ENCODE measurements at regions not wholly inside any gene's neighbourhood (a gene's known extent, or its start where the extent isn't known, plus 50 kb on each side); places are given as distances from the start of the nearest gene placed in this dataset.
"Not testable (repeated sequence)": the region's sequence is repeated elsewhere in the genome, so short reads cannot be mapped to it uniquely, and the experiment has no call there.

DNA sequence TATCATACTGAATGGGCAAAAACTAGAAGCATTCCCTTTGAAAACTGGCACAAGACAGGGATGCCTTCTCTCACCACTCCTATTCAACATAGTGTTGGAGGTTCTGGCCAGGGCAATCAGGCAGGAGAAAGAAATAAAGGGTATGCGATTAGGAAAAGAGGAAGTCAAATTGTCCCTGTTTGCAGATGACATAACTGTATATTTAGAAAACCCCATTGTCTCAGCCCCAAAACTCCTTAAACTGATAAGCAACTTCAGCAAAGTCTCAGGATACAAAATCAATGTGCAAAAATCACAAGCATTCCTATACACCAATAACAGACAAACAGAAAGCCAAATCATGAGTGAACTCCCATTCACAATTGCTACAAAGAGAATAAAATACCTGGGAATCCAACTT is 52.5 kb upstream of the CCDC71L start:
- DNase-seq, result not testable (repeated sequence)

DNA sequence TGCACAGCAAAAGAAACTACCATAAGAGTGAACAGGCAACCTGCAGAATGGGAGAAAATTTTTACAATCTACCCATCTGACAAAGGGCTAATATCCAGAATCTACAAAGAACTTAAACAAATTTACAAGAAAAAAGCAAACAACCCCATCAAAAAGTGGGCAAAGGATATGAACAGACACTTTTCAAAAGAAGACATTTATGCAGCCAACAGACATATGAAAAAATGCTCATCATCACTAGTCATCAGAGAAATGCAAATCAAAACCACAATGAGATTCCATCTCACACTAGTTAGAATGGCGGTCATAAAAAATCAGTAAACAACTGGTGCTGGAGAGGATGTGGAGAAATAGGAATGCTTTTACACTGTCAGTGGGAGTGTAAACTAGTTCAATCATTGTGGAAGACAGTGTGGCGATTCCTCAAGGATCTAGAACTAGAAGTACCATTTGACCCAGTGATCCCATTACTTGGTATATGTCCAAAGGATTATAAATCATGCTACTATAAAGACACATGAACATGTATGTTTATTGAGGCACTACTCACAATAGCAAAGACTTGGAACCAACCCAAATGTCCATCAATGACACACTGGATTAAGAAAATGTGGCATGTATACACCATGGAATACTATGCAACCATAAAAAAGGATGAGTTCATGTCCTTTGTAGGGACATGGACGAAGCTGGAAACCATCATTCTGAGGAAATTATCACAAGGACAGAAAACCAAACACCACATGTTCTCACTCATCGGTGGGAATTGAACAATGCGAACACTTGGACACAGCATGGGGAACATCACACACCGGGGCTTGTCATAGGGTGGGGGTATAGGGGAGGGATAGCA is 53.9 kb upstream of the CCDC71L start:
- DNase-seq, result not testable (repeated sequence)

DNA sequence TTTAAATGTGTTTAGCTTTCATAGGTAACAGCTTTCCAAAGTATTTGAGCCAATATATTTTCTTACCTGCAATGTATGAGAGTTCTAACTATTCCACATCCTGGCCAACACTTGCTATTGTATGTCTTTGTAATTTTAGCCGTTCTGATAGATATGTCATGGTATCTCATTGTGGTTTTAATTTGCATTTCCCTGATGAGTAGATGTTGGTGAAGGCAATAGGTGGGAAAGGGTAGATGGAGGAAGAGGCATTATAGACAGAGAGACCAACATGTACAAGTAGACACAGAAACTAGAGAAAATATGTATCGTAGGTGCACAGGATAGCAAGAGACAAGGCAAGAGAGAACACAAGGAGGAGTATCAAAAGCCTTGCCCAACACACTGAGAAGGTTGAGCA is 54.8 kb upstream of the CCDC71L start:
- no peak for DNase-seq

DNA sequence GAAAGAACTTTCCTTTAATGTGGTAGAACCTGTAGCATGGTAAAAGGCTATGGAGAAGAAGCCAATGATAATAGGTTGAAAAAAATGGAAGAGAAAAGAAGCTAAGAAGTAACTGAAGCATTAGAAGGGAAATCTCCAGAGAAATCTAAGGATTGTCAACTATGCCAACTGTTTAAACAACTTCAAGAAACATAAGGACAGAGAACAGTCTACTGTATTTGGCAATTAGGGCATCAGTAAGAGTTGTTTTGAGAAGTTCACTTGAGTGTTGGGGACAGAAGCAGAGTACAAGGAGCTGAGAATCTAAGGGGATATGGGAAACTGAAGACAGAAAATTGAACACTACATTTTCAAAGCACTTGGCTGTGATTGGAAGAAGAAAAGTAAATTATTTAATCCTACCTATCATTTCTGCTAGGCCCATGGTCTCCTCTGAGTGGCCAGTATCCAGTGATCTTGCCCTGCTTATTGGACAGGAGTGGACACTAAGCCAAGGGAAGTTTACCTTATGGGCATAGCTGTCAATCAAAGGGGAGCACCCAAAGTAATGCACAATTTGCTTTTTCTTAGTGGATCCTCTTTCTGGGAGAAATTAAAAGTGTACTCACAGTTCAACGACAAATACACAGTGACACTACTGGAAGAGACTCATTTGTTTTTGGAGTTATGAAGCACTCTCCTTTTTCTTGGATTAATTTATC is 56.4 kb upstream of the CCDC71L start:
- no peak for DNase-seq

DNA sequence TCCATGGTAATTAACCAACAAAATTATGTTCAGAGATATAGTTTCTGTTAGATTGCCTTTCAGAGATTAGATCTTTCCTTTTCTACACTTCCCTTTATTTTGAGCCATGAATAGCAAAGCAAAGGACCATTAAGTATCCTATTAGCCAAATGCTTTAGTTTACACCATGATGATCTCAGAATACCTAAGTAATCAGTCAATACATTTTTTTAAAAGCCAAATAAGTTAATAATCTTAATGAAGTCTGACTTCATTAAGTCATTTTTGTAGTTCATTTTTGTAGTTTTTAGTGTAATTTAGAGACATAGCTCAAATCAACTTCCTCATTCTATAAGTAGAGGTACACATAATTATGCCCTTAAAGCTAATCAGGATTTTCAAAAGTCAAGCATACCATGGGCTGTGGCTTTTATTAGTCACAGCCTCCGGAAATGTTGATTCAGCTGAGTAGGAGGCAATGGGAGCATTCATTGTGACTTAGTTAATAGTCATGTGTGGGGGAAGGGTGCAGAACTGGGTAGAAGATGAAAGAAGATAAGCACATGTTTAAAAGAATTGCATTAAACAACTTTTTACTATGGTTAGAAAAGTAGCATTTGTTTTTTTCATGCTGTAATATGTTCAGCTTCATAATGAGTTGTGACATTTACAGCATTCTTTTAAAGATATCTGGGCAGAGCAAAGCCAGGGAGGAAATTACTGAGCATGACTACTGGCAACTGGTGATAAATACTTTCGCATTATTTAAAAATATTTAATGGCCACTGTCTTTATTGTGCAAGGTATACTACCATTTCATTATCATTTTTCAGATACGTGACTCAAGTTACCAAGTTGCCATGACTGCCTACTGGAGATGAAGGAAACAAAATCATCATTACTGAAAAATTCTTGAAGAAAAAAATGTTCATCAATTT is 57.3 kb upstream of the CCDC71L start:
- peak; percentile 78 for DNase-seq

DNA sequence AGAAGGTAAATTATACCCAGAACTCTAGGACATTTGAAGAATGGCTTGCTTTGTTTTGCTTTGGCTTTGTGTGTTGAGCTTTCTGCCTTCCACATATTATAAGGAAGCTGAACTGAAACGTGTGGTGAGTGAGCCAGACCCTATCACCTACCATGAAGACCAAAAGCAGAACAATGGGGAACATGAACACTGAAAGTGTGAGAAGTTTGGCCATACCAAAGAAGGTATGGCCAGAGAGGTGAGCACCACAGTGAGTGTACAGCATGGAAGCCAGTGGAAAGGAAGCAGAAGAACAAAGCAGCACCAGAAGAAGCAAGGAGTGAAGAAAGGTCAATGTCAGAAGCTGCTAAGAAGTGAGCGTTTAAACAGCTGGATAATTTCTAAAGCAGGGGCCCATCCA is 59.7 kb upstream of the CCDC71L start:
- DNase-seq, result no peak

DNA sequence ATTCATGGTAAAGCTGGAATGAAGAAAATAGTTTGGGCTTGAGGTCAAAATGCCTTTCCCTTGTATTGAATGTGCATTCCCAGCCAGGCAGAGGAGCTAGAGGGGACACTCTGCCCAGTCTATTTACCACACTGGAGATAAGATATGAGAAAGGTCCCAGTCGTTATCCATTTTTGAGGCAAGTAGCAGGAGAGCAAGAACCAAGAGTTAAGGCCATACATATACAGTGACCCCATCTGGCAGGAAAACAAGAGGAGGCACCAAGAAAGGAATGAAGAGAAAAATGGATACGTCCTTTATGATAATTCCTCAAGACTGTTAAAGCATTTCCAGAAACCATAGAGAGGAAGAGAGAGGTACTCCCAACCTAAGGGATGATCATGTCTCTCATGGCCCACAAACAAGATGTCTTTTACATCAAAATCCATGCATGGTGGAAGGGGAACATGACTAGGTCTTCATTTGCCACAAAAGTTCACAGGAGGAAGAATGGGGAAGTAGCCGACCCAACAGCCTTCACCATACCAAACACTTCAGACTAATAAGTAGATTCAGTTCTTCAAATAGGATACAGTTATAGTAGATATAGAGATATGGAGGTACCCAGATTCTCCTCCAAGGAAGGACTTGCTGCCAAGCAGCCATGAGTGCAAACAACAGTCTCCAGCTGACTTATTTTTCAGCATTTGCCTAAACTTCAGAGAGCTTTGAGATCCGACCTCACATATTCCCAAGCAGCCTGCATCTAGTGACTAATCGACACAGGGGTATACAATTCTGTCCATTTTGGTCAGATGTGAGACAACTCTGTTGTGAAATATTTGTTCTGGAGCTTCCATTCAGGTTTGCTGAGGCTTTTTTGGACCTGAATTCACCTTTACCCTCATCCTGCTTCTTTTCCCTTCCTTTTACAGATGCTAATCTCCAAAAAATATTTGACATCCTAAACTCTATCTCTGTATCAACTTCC is 61.1 kb upstream of the CCDC71L start:
- peak; percentile 3 for DNase-seq

DNA sequence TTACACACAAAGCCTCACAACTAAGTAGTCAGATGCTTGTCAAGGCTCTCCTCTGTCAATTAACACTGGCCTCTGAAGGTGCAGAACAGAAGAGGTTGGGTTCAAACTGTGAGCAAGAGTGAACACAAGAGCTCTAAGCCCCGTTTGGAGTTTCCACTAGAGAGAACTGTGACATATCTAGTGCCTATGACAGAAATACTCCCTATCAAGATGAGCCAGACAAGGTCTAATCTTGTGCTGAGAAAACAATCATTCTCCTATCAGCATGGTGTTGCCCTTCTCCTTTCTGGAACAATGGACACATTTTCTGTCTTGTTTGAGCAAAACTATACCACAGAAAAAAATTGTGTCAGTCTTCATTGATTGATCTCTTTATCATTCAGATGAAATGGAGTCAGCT is 62.4 kb upstream of the CCDC71L start:
- DNase-seq, result no peak

DNA sequence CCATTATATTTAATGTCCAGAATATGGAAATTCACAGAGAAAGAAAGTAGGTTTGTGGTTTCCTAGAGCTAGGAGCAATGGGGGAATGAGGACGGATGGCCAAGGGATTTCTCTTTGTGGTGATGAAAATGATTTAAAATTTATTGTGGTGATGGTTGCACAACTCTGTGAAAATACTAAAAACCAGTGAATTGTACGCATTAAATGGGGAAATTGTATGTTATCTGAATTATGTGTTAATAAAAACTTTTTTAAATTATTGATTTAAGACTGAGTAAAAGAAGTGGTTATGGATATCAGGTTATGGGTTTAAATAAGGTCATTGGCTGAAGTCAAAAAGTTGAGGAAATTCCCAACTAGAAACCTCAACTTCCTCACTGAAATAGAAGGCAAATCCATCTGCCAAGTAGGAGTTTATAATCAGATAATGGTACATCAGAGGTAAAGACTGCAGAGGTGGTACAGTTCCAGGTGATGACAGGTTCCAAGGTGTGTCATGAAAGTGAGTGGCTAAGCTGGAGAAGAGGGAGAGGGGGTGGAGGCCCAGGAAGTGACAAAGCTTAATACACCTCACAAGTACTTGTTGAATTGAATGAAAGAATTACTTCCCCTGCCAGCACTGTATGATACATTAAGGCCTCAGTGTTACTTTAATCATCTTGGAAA is 68.9 kb upstream of the CCDC71L start:
- no peak for DNase-seq

DNA sequence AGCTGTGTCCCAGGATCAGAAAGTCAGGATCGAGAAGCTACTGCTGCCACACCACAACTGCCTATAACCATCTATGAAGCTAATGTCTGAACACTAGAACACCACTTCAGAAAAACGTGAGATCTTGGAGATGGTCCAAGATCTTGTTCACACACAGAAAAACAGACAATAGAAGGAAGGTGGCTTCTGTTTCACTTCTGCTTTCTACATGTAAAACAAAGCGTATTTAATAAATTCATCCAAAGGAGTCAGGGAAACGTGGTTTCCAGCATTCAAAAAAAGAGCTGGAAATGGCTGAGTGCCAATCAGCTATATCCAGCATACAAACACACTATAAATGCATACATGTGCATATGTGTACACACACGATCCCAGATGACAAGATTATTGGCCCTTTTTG is 70.2 kb upstream of the CCDC71L start:
- DNase-seq, result peak; percentile 53

DNA sequence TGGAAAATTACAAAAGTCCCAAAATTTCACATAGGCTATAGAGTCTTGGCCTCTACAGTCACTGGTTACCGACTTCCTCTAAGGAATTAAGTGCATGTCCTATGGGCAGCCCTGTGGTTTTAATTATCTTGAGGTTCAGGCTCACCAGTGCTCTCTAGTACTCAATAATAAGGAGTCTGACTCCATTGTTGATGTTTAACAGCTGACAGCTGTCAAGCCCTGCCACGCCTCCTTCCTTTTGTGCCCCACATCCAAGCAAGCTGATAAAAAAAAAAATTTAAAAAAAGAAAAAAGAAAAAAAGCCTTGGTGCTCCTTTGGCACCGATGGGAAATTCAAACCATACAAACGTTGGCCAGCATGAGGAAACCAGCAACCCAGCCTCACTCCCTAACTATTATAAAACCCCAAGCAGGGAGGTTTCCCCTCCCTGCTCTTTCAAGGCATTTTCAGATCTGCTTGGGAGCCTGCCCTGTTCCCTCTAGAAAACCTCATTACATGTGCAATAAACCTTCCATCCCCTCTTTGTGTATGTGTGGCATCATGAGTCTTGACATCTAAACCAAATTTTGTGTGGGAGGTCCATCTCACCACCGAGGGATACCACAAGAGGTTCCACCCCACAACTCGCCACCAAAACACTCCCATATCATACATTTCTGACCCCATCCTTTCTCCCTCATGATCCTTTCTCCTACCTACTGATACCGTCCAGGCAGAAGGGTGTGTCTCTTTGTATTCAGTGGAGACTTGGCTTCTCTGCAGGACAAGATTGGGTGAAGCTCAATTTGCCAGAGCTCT is 70.9 kb upstream of the CCDC71L start:
- no peak for DNase-seq

DNA sequence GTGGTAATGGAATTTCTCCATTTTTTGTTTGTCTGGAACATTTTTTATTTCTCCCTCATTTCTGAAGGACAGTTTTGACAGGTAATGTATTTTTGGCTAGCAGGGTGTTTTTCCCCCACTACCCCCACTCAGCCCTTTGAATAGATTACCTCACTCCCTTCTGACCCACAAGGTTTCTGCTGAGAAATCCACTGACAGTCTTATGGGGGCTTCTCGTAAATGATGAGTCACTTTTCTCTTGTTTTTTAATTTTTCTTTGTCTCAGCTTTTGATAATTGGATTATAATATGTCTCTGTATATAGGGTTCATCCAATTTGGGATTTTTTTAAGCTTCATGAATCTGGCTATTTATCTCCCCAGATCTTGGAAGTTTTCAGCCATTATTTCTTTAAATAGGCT is 74.7 kb upstream of the CCDC71L start:
- DNase-seq, result no peak

DNA sequence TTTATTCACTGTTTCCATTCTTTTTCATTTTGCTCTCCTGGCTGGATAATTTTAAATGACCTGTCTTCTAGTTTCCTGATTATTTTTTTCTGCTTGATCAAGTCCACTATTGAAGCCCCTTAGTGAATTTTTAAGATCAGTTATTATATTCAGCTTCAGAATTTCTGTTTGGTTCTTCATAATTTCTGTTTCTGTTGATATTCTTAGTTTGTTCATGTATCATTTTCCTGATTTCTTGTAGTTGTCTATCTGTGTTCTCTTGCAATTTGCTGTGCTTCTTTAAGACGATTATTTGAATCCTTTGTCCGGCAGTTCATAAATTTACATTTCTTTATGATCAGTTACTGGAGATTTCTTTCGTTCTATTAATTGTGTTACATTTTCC is 75.2 kb upstream of the CCDC71L start:
- DNase-seq, result no peak

DNA sequence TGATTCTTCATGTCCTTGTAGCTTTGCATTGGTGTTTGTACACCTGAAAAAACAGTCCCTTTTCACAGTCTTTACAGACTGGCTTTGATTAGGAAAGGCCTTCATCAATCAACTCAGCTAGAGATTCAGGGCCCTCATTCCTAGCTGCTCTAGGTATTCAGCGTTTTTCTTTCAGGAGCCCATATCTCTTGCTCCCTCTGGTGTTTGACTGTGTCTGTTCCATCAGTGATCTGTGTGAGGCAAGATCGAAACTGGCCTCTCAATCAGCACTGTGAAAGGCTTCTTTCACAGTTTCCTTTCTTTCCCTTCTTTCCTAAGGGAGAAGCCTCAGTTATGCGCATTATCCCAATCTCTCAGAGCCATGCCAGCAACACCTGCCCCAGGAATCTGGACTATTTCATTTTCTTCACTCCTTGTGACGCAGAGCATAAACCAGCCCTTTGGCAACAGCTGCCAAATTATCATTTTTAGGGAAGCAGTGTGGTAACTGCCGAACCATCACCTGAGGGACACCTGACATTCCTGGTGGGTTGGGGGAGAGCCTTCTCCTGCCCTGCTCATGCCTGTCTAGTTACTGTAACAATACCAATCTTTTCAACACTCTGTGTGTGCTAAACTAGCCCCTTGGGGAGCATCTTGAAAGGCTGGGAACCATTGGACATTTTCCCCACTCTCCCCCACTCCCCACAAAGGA is 75.7 kb upstream of the CCDC71L start:
- DNase-seq, result no peak

DNA sequence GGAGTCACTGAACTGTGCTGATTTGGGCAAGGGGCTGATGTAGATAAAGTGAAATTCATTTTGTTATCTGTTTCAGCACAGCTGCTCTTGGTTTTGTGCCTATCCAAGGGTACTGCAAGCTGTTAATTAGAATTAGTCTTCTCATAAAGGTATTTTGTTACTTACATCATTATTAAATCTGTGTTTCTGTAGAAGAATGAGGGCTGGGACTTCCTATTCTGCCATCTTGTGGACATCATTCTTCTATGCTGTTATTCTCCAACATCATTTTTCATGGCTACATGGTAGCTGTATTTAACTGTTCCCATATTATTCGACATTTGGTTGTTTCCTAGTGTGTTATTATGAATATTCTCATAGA is 76.2 kb upstream of the CCDC71L start:
- no peak for DNase-seq

DNA sequence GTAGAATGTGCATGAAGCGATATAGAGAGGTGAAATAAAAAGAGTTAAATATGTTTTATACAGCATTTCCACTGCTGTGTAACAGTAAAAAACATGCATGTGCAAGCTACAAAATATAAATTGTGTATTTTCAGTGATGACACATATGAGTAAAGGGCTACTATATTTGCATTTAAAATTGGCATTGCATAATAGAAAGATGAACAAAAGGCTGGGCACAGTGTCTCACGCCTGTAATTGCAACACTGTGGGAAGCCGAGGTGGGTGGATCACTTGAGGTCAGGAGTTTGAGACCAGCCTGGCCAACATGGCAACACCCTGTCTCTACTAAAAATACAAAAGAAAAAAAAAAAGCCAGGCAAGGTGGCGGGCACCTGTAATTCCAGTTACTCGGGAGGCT is 79.8 kb upstream of the CCDC71L start:
- no peak for DNase-seq

DNA sequence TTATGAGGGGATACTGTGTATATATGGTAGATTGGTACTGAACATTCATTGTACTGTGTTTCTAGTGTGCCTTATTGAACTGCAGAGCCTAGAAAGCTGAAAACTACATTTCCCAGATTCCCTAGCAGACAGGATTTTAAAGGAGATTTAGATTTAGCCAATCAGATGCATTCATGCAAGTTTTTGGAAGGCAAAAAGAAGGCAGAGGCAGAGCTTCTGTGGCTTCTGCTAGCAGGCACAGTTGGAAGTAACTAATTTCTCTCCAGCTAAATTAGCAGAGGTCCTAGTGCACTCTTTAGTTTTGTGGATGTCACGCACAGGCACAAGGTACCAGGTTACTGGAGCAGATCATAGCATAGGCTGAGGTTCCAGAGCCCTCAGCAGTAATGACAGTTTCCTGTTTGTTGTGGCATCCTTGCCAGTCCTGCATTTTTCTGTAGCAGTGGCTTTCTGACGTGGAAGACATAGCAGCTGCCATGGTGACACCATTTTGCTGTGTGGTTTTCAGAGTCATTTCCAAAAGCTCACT is 83.7 kb upstream of the CCDC71L start:
- no peak for DNase-seq

DNA sequence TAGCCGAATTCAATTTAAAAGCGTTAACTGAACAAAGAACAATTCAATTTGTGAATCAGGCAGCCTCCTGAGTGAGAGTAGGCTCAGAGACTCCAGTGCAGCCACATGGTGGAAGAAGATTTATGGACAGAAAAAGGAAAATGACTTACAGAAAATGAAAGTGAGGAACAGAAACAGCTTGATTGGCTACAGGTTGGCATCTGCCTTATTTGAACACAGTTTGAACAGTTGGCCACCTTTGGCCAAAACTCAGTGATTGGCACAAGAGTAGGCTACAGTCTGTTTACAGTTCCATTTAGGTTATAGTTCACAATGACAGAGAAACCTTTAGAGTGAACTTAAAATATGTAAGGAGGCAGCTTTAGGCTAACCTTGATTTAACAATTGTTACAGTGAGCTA is 86.3 kb upstream of the CCDC71L start:
- DNase-seq, result not testable (repeated sequence)

DNA sequence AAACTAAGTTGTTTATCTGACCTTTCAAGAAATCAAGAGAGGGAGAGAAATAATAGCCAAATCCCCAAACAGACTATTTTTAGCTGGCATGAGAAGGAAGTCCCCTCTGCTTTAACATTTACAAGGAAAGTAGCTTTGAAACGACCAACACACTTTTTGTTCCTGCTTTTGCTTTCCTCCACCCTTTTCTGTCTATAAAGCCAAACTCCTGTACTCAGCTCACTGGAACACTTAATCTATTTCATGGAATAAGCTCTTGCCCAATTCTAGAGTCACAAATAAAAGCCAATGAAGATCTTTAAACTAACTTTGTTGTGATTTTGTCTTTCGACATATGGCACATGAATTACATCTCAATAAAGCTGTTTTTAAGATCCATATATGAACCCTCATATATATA is 86.8 kb upstream of the CCDC71L start:
- no peak for DNase-seq

DNA sequence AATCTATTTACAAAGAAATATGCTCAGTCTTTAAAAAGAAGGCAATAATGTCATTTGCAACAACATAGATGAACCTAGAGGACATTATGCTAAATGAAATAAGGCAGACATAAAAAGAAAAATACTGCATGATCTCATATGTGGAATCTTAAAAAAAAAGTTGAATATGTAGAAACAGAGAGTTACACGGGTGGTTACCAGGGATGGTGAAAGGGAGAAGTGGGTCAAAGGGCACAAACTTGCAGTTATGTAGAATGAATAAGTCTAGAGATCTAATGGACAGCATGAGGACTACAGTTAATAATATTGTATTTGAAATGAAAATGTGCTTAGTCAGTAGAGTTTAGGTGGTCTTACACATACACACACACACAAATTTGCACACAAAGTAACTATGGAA is 88.2 kb upstream of the CCDC71L start:
- DNase-seq, result no peak
